Adrenal gland (tissue), 5 donors: ENCODE measurements at regions not wholly inside any gene's neighbourhood (a gene's known extent, or its start where the extent isn't known, plus 50 kb on each side); places are given as distances from the start of the nearest gene placed in this dataset.
"Not testable (repeated sequence)": the region's sequence is repeated elsewhere in the genome, so short reads cannot be mapped to it uniquely, and the experiment has no call there.

Experiments
- POLR2A ChIP-seq, 2 donors: fragments of 450-650 bp; IDR thresholded peaks; one replicate each; pipeline ENCODE4 v1.6.1; 2017; ENCODE audit warnings: antibody characterized with exemption in 2 of 2, mild to moderate bottlenecking in 2 of 2, moderate library complexity in 1 of 2
- TF ChIP-seq, protein P1 (sequence below), 6 experiments: fragments of 450-650 bp in 4 of 6; fragments of 200-600 bp in 2 of 6; sonication (generic) in 1 of 6; IDR thresholded peaks; 1 replicate in 5 of 6; 2 replicates in 1 of 6; pipeline versions ENCODE4 v1.5.1 to v1.8.0; 2016 to 2021; ENCODE audit warnings: antibody characterized with exemption in 6 of 6, mild to moderate bottlenecking in 2 of 6, moderate library complexity in 1 of 6
- donor health status: DM: no; HTN: no; CAD: no.

DNA sequence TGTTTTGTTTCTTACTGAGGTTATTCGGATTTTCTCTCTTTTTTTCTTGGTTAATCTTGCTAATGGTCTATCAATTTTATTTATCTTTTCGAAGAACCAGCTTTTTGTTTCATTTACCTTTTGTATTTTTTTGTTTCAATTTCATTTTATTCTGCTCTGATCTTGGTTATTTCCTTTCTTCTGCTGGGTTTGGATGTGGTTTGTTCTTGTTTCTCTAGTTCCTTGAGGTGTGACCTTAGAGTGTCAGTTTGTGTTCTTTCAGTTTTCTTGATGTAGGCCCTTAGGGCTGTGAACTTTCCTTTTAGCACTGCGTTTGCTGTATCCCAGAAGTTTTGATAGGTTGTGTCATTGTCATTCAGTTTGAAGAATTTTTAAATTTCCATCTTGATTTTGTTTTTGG, 239.2 kb downstream of the AEBP2 start:
- TF ChIP-seq, protein P1, sequence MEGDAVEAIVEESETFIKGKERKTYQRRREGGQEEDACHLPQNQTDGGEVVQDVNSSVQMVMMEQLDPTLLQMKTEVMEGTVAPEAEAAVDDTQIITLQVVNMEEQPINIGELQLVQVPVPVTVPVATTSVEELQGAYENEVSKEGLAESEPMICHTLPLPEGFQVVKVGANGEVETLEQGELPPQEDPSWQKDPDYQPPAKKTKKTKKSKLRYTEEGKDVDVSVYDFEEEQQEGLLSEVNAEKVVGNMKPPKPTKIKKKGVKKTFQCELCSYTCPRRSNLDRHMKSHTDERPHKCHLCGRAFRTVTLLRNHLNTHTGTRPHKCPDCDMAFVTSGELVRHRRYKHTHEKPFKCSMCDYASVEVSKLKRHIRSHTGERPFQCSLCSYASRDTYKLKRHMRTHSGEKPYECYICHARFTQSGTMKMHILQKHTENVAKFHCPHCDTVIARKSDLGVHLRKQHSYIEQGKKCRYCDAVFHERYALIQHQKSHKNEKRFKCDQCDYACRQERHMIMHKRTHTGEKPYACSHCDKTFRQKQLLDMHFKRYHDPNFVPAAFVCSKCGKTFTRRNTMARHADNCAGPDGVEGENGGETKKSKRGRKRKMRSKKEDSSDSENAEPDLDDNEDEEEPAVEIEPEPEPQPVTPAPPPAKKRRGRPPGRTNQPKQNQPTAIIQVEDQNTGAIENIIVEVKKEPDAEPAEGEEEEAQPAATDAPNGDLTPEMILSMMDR (IDR thresholded peaks at IDR 0.05) = not testable (repeated sequence)
- not testable (repeated sequence) for TF ChIP-seq POLR2A (IDR thresholded peaks at IDR 0.05)
